SK-N-MC (cell line): ENCODE measurements at regions not wholly inside any gene's neighbourhood (a gene's known extent, or its start where the extent isn't known, plus 50 kb on each side); places are given as distances from the start of the nearest gene placed in this dataset.
"Not testable (repeated sequence)": the region's sequence is repeated elsewhere in the genome, so short reads cannot be mapped to it uniquely, and the experiment has no call there.

ENCODE experiments used
- DNase-seq: peaks from one replicate; pipeline ENCODE4 v3.0.0-alpha.2; 2011; ENCODE audit warnings: low read depth, low spot score
- H3K27ac ChIP-seq: fragments of 200-600 bp; sonication (generic); 2 replicates; pipeline ENCODE4 v1.5.1; 2016; ENCODE audit warnings: mixed run types
- H3K36me3 ChIP-seq: fragments of 200-600 bp; sonication (generic); 2 replicates; pipeline ENCODE4 v1.6.1; 2017; ENCODE audit warnings: antibody characterized with exemption, low read length, mixed read lengths; ENCODE audit not compliant: insufficient read depth
- H3K4me3 ChIP-seq: fragments of 200-600 bp; sonication (generic); 2 replicates; pipeline ENCODE4 v1.5.1; 2016
- H3K9ac ChIP-seq: fragments of 200-600 bp; sonication (generic); 2 replicates; pipeline ENCODE4 v1.8.0; 2017; ENCODE audit warnings: mixed run types, mixed read lengths; ENCODE audit not compliant: insufficient read length
- H3K9me3 ChIP-seq: fragments of 200-600 bp; sonication (generic); 2 replicates; pipeline ENCODE4 v1.6.1; 2017; ENCODE audit warnings: low read depth, mild to moderate bottlenecking, antibody characterized with exemption, low read length, moderate library complexity, mixed read lengths
- EZH2 ChIP-seq: fragments of 200-600 bp; sonication (generic); IDR thresholded peaks from one replicate; pipeline ENCODE4 v1.6.1; 2017; ENCODE audit warnings: antibody characterized with exemption
- FOXP2 ChIP-seq: optimal IDR thresholded peaks from 2 replicates; pipeline ENCODE3; 2011; ENCODE audit warnings: mild to moderate bottlenecking, moderate library complexity; ENCODE audit not compliant: insufficient read depth; ENCODE audit errors: extremely low read length, control extremely low read depth
- POLR2AphosphoS5 ChIP-seq: IDR thresholded peaks from 2 replicates; pipeline ENCODE4 v1.6.1; 2012; ENCODE audit warnings: mild to moderate bottlenecking, low read depth, low read length, borderline replicate concordance

- Histone ChIP-seq H3K9me3 (no peaks in the 10 kb centered on the region), H3K4me3 (no peak overlapping the region), H3K27ac (no peak overlapping the region), H3K36me3 (no peaks in the 10 kb centered on the region), H3K9ac (no peak overlapping the region)
- TF ChIP-seq POLR2AphosphoS5 (no peak), EZH2 (no peak), FOXP2 (no peak)
- no peak for DNase-seq
These were observed 614.2 kb upstream of the ADARB2 start for GRCh38 chr10:2351566-2351965.

- H3K9ac ChIP-seq, result no peak overlapping the region
- no peaks in the 10 kb centered on the region for H3K9me3 ChIP-seq
- H3K4me3 ChIP-seq, result no peak overlapping the region
- no peak overlapping the region for H3K27ac ChIP-seq
- DNase-seq, result no peak
- no peak for TF ChIP-seq POLR2AphosphoS5
- TF ChIP-seq FOXP2, result no peak
- no peak for TF ChIP-seq EZH2
- H3K36me3 ChIP-seq, result no peaks in the 10 kb centered on the region
These were observed 604.9 kb upstream of the ADARB2 start for GRCh38 chr10:2342206-2342605.

GRCh38 chr10:2340831-2341647 is 603.7 kb upstream of the ADARB2 start:
- H3K27ac ChIP-seq, result no peak overlapping the region
- no peak overlapping the region for H3K9ac ChIP-seq
- DNase-seq, result no peak
- no peaks in the 10 kb centered on the region for H3K36me3 ChIP-seq
- no peaks in the 10 kb centered on the region for H3K9me3 ChIP-seq
- H3K4me3 ChIP-seq, result no peak overlapping the region
- no peak for TF ChIP-seq EZH2

GRCh38 chr10:2335626-2336025 is 598.3 kb upstream of the ADARB2 start:
- TF ChIP-seq FOXP2 (no peak), POLR2AphosphoS5 (no peak), EZH2 (no peak)
- DNase-seq, result no peak
- H3K9ac ChIP-seq, result no peak overlapping the region
- no peak overlapping the region for H3K27ac ChIP-seq
- no peak overlapping the region for H3K4me3 ChIP-seq
- H3K9me3 ChIP-seq, result no peaks in the 10 kb centered on the region
- no peaks in the 10 kb centered on the region for H3K36me3 ChIP-seq

GRCh38 chr10:2334575-2334974 is 597.2 kb upstream of the ADARB2 start:
- H3K9me3 ChIP-seq, result no peaks in the 10 kb centered on the region
- H3K4me3 ChIP-seq, result no peak overlapping the region
- TF ChIP-seq POLR2AphosphoS5 (no peak), EZH2 (no peak), FOXP2 (no peak)
- H3K36me3 ChIP-seq, result no peaks in the 10 kb centered on the region
- H3K27ac ChIP-seq, result no peak overlapping the region
- H3K9ac ChIP-seq, result no peak overlapping the region
- DNase-seq, result no peak

- no peaks in the 10 kb centered on the region for H3K9me3 ChIP-seq
- H3K27ac ChIP-seq, result no peak overlapping the region
- no peak for DNase-seq
- no peak for TF ChIP-seq EZH2
- TF ChIP-seq FOXP2, result no peak
- no peak for TF ChIP-seq POLR2AphosphoS5
- no peaks in the 10 kb centered on the region for H3K36me3 ChIP-seq
- H3K4me3 ChIP-seq, result no peak overlapping the region
- H3K9ac ChIP-seq, result no peak overlapping the region
These were observed 591.8 kb upstream of the ADARB2 start for GRCh38 chr10:2329082-2329481.

GRCh38 chr10:2326411-2326810 is 589.1 kb upstream of the ADARB2 start:
- no peak overlapping the region for H3K4me3 ChIP-seq
- no peaks in the 10 kb centered on the region for H3K9me3 ChIP-seq
- TF ChIP-seq FOXP2 (no peak), EZH2 (no peak), POLR2AphosphoS5 (no peak)
- no peak for DNase-seq
- no peak overlapping the region for H3K27ac ChIP-seq
- H3K36me3 ChIP-seq, result no peaks in the 10 kb centered on the region
- H3K9ac ChIP-seq, result no peak overlapping the region

GRCh38 chr10:2315045-2315485 is 577.7 kb upstream of the ADARB2 start:
- H3K27ac ChIP-seq, H3K9me3 ChIP-seq, H3K9ac ChIP-seq, H3K4me3 ChIP-seq, H3K36me3 ChIP-seq, DNase-seq: not testable (repeated sequence)

GRCh38 chr10:2306081-2306480 is 568.8 kb upstream of the ADARB2 start:
- Histone ChIP-seq H3K27ac (no peak overlapping the region), H3K9ac (no peak overlapping the region), H3K4me3 (no peak overlapping the region), H3K9me3 (no peaks in the 10 kb centered on the region), H3K36me3 (no peaks in the 10 kb centered on the region)
- no peak for DNase-seq
- TF ChIP-seq FOXP2 (no peak), EZH2 (no peak), POLR2AphosphoS5 (no peak)
